MM.1S (cell line): ENCODE measurements at regions not wholly inside any gene's neighbourhood (a gene's known extent, or its start where the extent isn't known, plus 50 kb on each side); places are given as distances from the start of the nearest gene placed in this dataset.

Source experiments
- CTCF ChIP-seq: fragments of 300-600 bp; sonication (generic); IDR thresholded peaks from 2 replicates; pipeline ENCODE4 v1.5.1; 2016; ENCODE audit warnings: antibody characterized with exemption, low read length, mixed read lengths
- EZH2 ChIP-seq: fragments of 300-600 bp; sonication (generic); optimal IDR thresholded peaks from 2 replicates; pipeline ENCODE3; 2017; ENCODE audit warnings: low read depth, mild to moderate bottlenecking, antibody characterized with exemption, low read length, mixed read lengths

- no peak for TF ChIP-seq CTCF
- no peak for TF ChIP-seq EZH2
Measured at GRCh38 chr15:29465816-29466215, 196.2 kb upstream of the NSMCE3 start.
